ENCODE measurements at regions not wholly inside any gene's neighbourhood (a gene's known extent, or its start where the extent isn't known, plus 50 kb on each side); places are given as distances from the start of the nearest gene placed in this dataset.

- TF ChIP-seq CTCF (IDR thresholded peaks at IDR 0.05) (no peak), TCF7L2 (IDR thresholded peaks at IDR 0.05; ENCODE audit: low read depth, low read length) (no peak)
Observed at GRCh38 chr14:42517806-42518500, 911.3 kb downstream of the LRFN5 start.

All from Panc1 (cell line).